HEK293T (cell line): ENCODE measurements at regions not wholly inside any gene's neighbourhood (a gene's known extent, or its start where the extent isn't known, plus 50 kb on each side); places are given as distances from the start of the nearest gene placed in this dataset.

ENCODE experiments used
- CTCF ChIA-PET: fragments of 350-600 bp; formaldehyde crosslinking; extraction: SDS; loops from one replicate; lab custom pipeline; 2021; ENCODE audit warnings: antibody characterized with exemption, inconsistent platforms; lab: Yijun Ruan, JAX
- POLR2A ChIA-PET: fragments of 350-600 bp; formaldehyde crosslinking; extraction: SDS; loops from one replicate; lab custom pipeline; 2020; ENCODE audit warnings: antibody characterized with exemption, inconsistent platforms; lab: Yijun Ruan, JAX
- DNase-seq: peaks from one replicate; pipeline ENCODE4 v3.0.0; 2012; ENCODE audit warnings: mixed read lengths; ENCODE audit errors: extremely low spot score
- ARNT ChIP-seq: fragments of 450-650 bp; IDR thresholded peaks from 2 replicates; pipeline ENCODE4 v1.6.1; 2017; ENCODE audit warnings: mild to moderate bottlenecking
- BHLHE40 ChIP-seq: fragments of 450-650 bp; IDR thresholded peaks from 2 replicates; pipeline ENCODE4 v1.6.1; 2016; ENCODE audit warnings: mild to moderate bottlenecking, moderate library complexity, borderline replicate concordance
- CTBP1 ChIP-seq: fragments of 450-650 bp; IDR thresholded peaks from 2 replicates; pipeline ENCODE4 v1.6.1; 2016; ENCODE audit warnings: borderline replicate concordance
- ELF4 ChIP-seq: fragments of 450-650 bp; IDR thresholded peaks from 2 replicates; pipeline ENCODE4 v1.6.1; 2017; ENCODE audit warnings: antibody characterized with exemption
- FOXA1 ChIP-seq: fragments of 450-650 bp; IDR thresholded peaks from 2 replicates; pipeline ENCODE4 v1.6.1; 2016; ENCODE audit warnings: mild to moderate bottlenecking
- FOXK2 ChIP-seq: fragments of 450-650 bp; IDR thresholded peaks from 2 replicates; pipeline ENCODE4 v1.6.1; 2016; ENCODE audit warnings: mild to moderate bottlenecking
- FOXM1 ChIP-seq: fragments of 450-650 bp; IDR thresholded peaks from 2 replicates; pipeline ENCODE4 v1.6.1; 2017; ENCODE audit warnings: mild to moderate bottlenecking, borderline replicate concordance
- HDGF ChIP-seq: fragments of 450-650 bp; IDR thresholded peaks from 2 replicates; pipeline ENCODE4 v1.6.1; 2017; ENCODE audit warnings: antibody characterized with exemption, borderline replicate concordance
- L3MBTL2 ChIP-seq: fragments of 450-650 bp; conservative IDR thresholded peaks from 2 replicates; pipeline ENCODE4 v1.6.1; 2016; ENCODE audit warnings: mild to moderate bottlenecking
- LEF1 ChIP-seq: fragments of 450-650 bp; IDR thresholded peaks from 2 replicates; pipeline ENCODE4 v1.6.1; 2017; ENCODE audit warnings: mild to moderate bottlenecking, borderline replicate concordance
- NFRKB ChIP-seq: fragments of 450-650 bp; IDR thresholded peaks from 2 replicates; pipeline ENCODE4 v1.6.1; 2016; ENCODE audit warnings: mild to moderate bottlenecking, moderate library complexity
- SP1 ChIP-seq: fragments of 450-650 bp; IDR thresholded peaks from 2 replicates; pipeline ENCODE4 v1.6.1; 2017
- SUZ12 ChIP-seq: fragments of 450-650 bp; IDR thresholded peaks from 2 replicates; pipeline ENCODE4 v1.6.1; 2016; ENCODE audit warnings: mild to moderate bottlenecking
- TARDBP ChIP-seq: fragments of 450-650 bp; IDR thresholded peaks from 2 replicates; pipeline ENCODE4 v1.6.1; 2016
- ZNF384 ChIP-seq: fragments of 450-650 bp; IDR thresholded peaks from 2 replicates; pipeline ENCODE4 v1.6.1; 2016
- TF ChIP-seq, protein P1 (sequence below): fragments of 450-650 bp; IDR thresholded peaks from 2 replicates; pipeline ENCODE4 v1.6.1; 2016

DNA sequence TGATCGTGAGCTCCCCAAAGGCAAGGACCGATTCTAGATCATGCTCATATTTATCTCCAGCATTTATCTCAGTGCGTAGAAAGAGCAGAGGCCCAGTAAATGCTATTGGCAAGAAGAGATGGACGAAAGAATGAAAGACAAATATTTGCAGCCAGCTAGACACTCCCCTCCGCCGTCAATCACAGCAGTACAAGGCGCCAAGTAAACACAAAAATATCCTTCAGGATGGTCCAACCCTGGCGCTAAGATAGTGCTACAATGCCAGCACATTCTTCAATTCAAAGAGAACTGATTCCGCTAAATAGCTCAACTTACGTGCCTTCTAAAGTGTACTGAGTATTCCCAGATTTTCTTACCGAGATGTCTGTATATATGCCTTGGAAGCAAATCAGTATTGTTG lies 114.5 kb downstream of the DDX53 start:
- TF ChIP-seq BHLHE40 = no peak
- no peak for TF ChIP-seq ZNF384
- no peak for TF ChIP-seq LEF1
- no peak for TF ChIP-seq L3MBTL2
- no peak for TF ChIP-seq HDGF
- TF ChIP-seq, protein P1, sequence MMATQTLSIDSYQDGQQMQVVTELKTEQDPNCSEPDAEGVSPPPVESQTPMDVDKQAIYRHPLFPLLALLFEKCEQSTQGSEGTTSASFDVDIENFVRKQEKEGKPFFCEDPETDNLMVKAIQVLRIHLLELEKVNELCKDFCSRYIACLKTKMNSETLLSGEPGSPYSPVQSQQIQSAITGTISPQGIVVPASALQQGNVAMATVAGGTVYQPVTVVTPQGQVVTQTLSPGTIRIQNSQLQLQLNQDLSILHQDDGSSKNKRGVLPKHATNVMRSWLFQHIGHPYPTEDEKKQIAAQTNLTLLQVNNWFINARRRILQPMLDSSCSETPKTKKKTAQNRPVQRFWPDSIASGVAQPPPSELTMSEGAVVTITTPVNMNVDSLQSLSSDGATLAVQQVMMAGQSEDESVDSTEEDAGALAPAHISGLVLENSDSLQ = no peak
- TF ChIP-seq SP1 = no peak
- TF ChIP-seq NFRKB = no peak
- no peak for TF ChIP-seq ELF4
- no peak for TF ChIP-seq SUZ12
- ChIA-PET POLR2A (no interaction called here), CTCF (no interaction called here)

DNA sequence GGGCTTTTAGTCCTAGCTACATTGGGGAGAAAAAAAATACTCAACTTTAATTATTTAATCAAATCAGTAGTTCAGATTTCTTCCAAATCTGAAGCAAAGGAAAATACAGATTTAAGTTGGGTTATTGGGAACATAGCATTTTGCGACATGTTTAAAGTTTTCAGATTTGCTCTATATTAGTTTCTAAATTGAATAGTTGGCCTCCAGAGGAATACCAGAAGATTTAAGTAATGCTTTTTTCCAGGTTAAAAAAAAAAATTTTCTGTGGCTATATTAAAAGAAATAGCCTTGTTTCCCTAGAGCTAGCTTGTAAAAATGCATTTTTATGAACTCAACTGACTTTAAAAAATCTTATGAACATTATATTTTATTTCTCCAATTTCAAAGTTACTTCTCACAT lies 115.9 kb downstream of the DDX53 start:
- no peak for TF ChIP-seq CTBP1
- no peak for TF ChIP-seq FOXM1
- no peak for TF ChIP-seq ZNF384
- TF ChIP-seq ARNT = no peak
- no peak for TF ChIP-seq HDGF
- TF ChIP-seq SUZ12 = no peak
- no peak for TF ChIP-seq NFRKB
- TF ChIP-seq LEF1 = no peak
- no peak for DNase-seq
- CTCF ChIA-PET = interaction anchor here (0.7 kb wide), 1 partner anchor 31 kb away, joined by 3 read pairs; no protein-coding TSS in a partner anchor
- POLR2A ChIA-PET = no interaction called here

More for the DNA sequence above, 114.5 kb downstream of the DDX53 start:
- DNase-seq = no peak

DNA sequence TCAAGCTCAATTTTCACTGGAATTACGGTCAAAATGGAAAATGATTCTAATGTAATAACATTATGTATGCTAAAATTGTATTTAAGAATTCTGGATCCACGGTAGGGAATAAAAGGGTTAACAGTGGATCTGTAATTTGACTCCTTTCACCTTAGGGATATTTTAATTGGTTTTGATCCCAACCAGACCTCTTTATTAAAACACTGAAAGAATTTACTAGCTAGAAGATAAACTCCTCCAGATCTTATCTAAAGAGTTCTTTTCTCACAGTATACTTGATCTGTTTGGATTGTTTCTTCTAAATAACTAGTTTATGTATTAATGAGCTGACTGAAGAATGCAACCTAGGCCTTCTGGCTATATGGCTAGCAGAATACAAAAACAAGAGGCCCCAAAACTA lies 118.4 kb downstream of the DDX53 start:
- ChIA-PET CTCF (interaction anchor here (0.7 kb wide), 1 partner anchor 77 kb away, joined by 7 read pairs; no protein-coding TSS in a partner anchor), POLR2A (no interaction called here)
- no peak for DNase-seq
- TF ChIP-seq ZNF384 (no peak), HDGF (no peak), FOXA1 (no peak), FOXM1 (no peak), ARNT (no peak)
- TF ChIP-seq, protein P1 = no peak

DNA sequence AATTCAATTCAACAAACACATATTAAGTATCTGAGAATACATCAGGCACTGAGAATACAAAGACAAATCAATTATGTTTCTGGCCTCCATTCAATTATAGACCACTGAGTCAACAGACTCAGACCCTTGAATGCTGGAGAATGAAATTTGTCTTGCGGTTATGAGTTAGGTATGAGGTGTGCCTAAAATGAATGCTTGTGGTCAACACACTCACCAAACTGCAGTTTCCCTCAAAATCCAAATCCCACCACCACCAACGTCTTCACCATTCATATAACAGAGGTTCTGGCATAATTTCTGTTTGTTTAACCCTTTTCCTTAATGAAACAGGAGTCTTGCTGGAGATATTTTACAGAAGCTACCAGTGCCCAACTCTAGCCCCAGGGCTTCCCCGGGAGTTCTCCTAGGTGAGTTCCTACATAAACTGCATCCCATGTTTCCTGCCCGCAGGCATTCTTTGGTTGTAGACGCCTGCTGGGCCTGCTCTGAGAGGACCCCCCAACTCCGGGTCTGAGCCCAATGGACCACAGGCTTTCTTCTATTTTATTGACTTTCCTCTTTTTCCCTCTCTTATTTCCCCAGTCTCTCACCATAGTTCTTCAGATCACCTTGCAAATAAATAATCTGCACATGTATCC lies 119.2 kb downstream of the DDX53 start:
- no peak for DNase-seq
- TF ChIP-seq NFRKB (no peak), FOXA1 (no peak), ZNF384 (no peak), CTBP1 (no peak), FOXK2 (no peak)
- ChIA-PET POLR2A (no interaction called here), CTCF (no interaction called here)

DNA sequence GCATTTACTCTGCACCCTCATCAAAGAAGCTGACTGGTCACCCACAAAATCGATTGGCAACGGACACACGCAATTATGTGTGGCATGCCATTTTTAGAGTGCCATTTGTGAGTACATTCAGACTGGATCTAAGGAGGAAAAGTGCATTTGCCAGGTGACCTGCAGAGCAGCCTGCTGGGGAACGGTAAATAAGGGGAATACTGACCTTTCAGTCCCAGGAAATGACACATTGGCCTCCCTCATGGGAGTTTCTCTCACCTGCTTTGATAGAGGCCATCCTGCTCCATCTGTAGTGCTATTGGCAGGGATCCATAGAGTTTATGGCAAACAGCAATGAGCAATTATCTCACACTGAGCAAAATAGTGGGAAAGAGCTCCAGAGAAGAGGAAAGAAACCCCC lies 127.8 kb downstream of the DDX53 start:
- POLR2A ChIA-PET = no interaction called here
- TF ChIP-seq HDGF (no peak), FOXK2 (no peak), FOXA1 (no peak), TARDBP (no peak)
- no peak for DNase-seq
- CTCF ChIA-PET = no interaction called here

DNA sequence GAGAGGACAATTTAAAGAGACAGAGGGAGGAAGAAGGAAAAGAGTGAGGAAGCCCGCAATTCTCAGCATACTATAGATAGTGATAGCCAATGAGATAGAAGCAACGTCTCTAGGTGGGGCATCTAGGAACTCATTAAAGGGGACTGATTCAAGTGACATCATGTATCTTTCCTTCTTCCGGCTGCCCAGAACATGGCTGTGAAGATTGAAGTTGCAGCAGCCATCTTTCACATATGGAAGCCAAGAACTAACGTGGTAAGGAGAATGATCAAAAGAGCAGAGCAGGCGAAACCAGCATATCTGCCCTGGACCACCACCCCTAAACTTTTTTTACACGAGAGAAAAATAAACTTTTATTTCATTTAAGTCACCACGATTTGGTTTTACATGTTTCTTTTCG lies 133.8 kb downstream of the DDX53 start:
- ChIA-PET POLR2A (no interaction called here), CTCF (no interaction called here)

DNA sequence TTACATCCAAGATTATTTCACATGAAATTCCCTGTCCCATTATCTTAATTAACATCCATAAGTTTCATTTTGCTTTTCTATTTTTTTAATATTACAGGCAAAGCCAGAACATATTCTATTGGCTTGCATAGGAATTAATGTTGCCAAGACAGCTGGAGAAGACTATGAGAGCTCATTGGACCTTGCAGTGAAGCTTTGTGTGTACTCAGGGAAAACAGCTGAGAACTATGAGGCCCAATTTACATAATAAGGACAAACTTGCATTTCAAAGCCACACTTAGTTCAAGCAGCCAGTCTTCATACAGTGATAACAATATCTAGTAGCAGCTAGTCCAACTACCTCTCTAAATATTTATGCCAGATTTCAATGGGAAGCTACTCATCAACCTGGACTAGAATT lies 134.4 kb downstream of the DDX53 start:
- no peak for TF ChIP-seq FOXA1
- no peak for TF ChIP-seq ELF4
- no peak for TF ChIP-seq CTBP1
- no peak for TF ChIP-seq TARDBP
- TF ChIP-seq ARNT = no peak
- no peak for TF ChIP-seq FOXM1
- no peak for TF ChIP-seq L3MBTL2
- no peak for TF ChIP-seq SP1

More for the DNA sequence above, 133.8 kb downstream of the DDX53 start:
- no peak for DNase-seq
- TF ChIP-seq TARDBP = no peak
- TF ChIP-seq, protein P1 = no peak
- no peak for TF ChIP-seq SUZ12
- TF ChIP-seq NFRKB = no peak
- no peak for TF ChIP-seq ELF4
- no peak for TF ChIP-seq FOXM1

DNA sequence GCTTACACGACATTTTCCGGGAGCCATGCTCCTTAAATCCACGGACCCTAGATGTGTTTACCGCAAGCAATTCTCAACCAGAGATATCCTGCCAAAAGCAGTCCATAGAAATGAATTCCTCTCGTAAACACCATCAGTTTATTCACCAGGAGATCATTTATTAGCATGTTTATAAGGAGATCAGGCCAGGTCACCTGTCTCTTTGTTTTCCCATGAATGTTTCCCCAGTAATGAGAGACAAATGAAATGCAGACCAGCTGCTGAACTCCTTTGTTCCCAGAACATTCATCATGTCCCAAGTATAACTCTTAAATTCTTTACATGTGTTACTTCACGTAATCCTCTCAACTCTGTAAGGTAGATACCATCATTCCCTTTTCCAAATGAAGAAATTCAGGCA lies 137.1 kb downstream of the DDX53 start:
- no peak for DNase-seq
- POLR2A ChIA-PET = no interaction called here
- CTCF ChIA-PET = no interaction called here
- TF ChIP-seq SUZ12 (no peak), FOXM1 (no peak), LEF1 (no peak), CTBP1 (no peak), TARDBP (no peak), FOXA1 (no peak), L3MBTL2 (no peak), SP1 (no peak), FOXK2 (no peak), NFRKB (no peak), BHLHE40 (no peak)
- TF ChIP-seq, protein P1 = no peak

More for the DNA sequence above, 134.4 kb downstream of the DDX53 start:
- no peak for DNase-seq
- POLR2A ChIA-PET = no interaction called here
- CTCF ChIA-PET = no interaction called here
